Hematopoietic multipotent progenitor cell treated with erythropoietin and hydrocortisone succinate and interleukin-3 and kit ligand, for 6 days (in vitro differentiated cells): ENCODE measurements at regions not wholly inside any gene's neighbourhood (a gene's known extent, or its start where the extent isn't known, plus 50 kb on each side); places are given as distances from the start of the nearest gene placed in this dataset.
A peak's percentile ranks its signal among the peaks of the same experiment; 100 is the strongest.
"Not testable (repeated sequence)": the region's sequence is repeated elsewhere in the genome, so short reads cannot be mapped to it uniquely, and the experiment has no call there.

Experiments
- DNase-seq: peaks from one replicate; pipeline ENCODE4 v3.0.0-alpha.2; 2015

- DNase-seq: no peak
Observed at GRCh38 chr11:79667380-79667779, 226.6 kb upstream of the TENM4 start.

- DNase-seq: no peak
Observed at GRCh38 chr11:79663017-79663416, 222.2 kb upstream of the TENM4 start.

DNA sequence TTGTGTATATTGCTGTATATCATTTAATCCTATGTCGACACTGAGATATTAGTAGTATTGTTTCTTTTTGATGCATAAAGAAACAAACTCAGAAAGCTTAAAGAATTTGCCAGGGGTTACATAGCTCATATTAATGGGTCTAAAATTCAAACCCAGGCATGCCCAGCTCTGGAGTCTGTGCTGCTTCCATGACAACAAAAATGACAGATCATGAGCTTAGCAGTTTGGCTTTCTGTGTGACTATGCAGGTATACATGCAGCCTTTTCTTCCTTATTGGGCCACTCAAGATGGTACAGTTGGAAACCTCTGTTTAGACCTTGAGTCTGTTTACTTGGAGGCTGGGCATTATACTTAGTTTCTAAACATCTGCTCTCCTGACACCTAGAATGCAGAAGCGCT lies 220.5 kb upstream of the TENM4 start:
- no peak for DNase-seq

DNA sequence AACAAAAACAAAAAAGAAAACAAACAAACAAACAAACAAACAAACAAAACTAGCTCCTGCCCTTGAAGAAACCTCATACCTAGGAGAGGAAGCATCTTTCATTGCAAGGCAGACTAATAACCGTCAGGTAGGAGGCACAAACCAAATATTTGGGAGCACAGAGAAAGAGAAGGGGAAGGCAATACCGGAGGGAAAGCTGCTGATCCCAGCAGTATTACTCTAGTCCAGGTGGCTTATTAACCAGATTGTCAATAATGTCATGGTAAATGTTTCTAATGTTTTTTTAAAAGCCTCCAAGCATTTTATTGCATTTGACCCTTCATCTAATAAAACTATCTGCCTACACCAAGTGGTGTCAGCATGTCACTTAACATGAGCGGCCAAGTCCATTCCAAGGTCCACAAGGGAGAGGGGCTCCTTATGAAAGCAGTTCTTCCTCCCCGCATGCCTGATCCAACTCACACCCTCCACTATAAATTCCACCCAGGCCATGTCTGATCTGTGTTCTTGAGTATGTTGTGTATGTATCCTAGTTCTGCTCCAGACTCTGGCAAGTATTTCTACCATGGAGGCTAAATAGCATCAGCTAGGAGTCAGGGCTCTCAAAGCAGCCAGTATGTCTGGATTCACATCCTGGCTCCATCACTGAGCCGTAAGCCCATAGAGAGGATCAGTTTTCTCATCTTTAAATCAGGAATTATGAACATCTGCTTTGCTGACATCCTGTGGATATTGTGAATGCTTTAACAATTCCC lies 208.1 kb upstream of the TENM4 start:
- DNase-seq: no peak

- DNase-seq: no peak
Observed at GRCh38 chr11:79637219-79637618, 196.4 kb upstream of the TENM4 start.

DNA sequence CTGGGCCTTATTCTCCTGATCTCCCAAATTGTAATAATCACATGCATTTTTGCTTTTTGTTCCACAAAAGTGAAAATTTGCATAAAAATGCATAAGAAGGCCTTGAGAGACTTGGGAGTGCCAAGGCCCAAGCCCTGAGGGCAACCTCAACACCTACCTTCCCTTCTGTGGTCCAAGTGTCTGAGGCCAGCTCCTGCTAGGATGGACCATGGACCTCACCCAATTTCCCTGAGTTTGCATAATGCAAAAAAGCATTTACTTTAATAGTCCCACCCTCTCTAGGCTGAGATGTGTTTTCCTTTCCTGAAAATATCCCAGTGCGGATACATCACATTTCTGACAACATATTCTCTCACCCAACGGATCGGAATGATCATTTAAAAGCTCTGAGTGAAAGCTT lies 194.1 kb upstream of the TENM4 start:
- DNase-seq: no peak

GRCh38 chr11:79627281-79627680 lies 186.5 kb upstream of the TENM4 start:
- DNase-seq: no peak

DNA sequence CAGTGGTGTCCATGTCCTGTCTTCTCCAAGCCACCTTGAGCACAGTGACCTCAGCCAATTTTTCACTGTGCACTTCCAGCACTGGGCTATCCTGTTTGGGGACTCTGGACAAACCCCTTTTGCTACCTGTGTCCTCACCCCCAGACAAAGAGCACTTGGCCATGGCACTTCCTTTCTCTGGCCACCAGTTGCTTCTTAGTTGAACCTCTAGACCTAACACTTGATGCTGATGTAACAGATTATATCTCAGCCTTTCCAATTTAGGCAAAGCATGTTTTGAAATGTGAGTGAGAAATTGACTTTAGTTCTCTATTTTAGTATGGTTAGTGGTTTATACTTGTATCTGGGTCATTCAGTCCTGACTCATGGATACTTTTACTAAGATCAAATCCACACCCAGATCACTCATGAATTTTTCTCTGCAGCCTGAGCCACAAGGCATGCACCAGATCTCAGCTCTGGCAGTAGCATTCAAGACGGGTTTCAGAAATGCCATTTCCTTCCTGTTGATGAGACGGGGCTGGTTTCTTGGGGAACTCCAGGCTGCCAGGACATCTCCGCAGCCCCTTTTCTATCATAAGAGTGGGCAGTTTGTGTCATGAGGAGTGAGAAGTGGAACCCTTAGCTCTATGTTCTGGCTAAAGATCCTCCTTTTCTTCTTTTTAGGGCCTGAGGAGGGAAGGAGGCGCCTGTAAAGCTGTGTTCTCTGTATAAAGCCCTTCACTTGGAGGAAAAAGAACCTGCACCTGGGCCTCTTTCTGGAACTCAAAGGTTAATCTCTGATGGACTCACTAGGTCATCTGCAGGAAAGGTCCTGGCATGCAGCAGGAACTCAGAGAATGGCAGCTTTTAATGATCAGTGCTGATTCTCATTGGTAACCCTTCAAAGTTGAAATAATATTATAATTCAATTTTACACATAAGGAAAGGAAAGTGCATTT lies 185.6 kb upstream of the TENM4 start:
- DNase-seq: peak; percentile 16

- no peak for DNase-seq
Observed at GRCh38 chr11:79623375-79623774, 182.5 kb upstream of the TENM4 start.

- DNase-seq: no peak
Observed at GRCh38 chr11:79617561-79617960, 176.7 kb upstream of the TENM4 start.

GRCh38 chr11:79616392-79616851 lies 175.6 kb upstream of the TENM4 start:
- DNase-seq: no peak

DNA sequence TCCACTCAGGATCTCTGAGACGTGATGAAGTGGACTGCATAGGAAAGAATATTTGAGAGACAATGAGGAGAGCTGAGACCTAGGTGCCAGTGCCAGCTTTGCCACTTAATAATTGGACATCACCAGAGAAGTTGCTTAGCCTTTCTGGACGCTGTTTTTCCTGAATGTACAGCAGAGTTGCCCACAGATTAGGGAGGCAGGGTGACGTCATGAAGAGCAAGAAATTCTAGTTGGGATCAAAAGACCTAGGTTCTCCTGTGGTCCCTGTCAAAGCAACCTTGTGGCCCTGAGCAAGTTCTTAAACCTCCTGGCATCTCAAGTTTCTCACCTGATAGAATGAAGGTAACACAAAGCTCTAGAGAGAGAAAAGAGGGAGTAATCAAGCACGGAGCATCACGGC lies 174.6 kb upstream of the TENM4 start:
- no peak for DNase-seq

- no peak for DNase-seq
Observed at GRCh38 chr11:79610678-79611077, 169.8 kb upstream of the TENM4 start.

GRCh38 chr11:79610139-79610538 lies 169.3 kb upstream of the TENM4 start:
- DNase-seq: no peak

DNA sequence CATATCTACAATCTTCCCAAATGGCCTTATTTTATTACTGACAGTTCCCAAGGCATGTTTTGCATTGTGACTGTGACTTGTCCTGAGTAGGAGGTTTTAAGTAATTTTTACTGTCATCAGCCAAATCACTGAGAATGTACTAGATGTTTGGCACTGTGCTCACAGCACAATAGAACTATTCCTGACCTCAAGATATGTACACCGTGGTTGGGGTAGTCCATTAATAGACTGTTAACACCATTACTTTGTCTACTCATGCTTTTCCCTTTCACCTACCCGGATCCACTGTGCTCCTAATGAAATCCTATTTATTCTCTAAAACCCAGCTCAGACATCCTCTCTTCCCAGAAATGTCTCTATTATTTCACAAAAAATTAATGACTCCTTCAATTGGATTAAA lies 168.7 kb upstream of the TENM4 start:
- DNase-seq: no peak

DNA sequence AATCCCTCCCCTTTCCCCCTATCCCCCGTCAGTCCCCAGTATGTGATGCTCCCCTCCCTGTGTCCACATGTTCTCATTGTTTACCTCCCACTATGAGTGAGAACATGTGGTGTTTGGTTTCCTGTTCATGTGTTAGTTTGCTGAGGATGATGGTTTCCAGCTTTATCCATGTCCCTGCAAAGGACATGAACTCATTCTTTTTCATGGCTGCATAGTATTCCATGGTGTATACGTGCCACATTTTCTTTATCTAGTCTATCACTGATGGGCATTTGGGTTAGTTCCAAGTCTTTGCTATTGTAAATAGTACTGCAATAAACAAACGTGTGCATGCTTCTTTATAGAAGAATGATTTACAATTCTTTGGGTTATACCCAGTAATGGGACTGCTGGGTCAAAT lies 165.6 kb upstream of the TENM4 start:
- not testable (repeated sequence) for DNase-seq

DNA sequence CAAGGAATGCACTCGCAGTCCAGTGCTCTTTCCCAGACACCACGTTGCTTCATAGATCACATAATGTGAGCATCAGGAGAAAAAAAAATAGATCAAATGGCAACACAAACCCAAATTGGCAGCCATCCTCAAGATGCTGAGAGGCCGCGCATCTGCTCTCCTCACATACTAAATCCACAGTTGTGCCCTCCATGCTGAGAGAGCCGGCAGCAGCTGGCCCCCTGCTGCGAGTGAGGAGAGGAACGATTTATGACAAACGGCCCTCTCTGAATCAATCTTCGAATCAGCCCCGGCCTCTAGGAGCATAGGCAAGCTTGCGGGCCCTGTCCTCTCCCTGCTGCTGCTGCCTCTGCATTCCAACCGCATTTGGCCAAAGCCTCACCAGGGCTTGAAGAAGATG lies 159.9 kb upstream of the TENM4 start:
- DNase-seq: no peak

DNA sequence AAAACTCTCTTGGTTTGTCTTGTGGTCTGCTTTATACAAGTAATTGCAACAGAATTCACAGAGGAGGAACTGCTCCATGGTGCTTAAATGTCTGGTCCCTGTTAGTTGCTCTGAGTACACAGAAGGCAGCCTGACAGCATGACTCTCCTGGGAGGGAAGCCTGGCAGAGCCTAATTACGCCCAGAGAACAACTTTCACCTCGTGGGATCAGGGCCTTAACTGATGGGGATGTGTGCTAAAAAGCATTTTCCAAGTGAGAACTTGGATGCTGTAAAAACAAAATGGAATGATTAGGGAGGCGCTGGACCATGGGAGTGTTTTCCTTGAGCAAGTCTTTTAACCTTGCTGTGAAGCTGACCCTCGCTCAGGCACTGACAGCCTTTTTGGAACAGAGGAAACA lies 154.0 kb upstream of the TENM4 start:
- DNase-seq: no peak

GRCh38 chr11:79592824-79593223 lies 152.0 kb upstream of the TENM4 start:
- peak; percentile 5 for DNase-seq

GRCh38 chr11:79592406-79592805 lies 151.6 kb upstream of the TENM4 start:
- no peak for DNase-seq

GRCh38 chr11:79582434-79582833 lies 141.6 kb upstream of the TENM4 start:
- DNase-seq: no peak

- no peak for DNase-seq
Observed at GRCh38 chr11:79579063-79579462, 138.2 kb upstream of the TENM4 start.

GRCh38 chr11:79578116-79578515 lies 137.3 kb upstream of the TENM4 start:
- no peak for DNase-seq

DNA sequence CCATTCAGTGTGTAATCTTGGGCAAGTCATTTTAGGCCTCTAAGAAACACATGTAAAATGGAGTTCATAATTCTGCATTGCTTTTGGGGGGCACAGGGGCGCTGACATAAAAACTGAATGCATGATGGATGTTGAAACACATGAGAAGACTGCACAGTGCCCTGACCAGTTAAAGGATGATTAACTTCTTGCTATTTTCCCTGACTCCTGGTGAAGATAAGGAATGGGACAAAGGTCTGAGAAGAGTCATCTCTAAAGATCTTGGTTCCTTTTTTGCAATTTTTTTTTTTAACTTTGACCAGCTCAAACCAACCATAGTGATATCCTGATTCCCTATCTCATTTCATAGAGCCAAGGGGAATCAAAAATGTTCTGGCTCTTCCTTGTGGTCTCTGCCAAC lies 134.9 kb upstream of the TENM4 start:
- no peak for DNase-seq
